KMS-11 (cell line): ENCODE measurements at regions not wholly inside any gene's neighbourhood (a gene's known extent, or its start where the extent isn't known, plus 50 kb on each side); places are given as distances from the start of the nearest gene placed in this dataset.

Experiments used
- H2AFZ ChIP-seq: fragments of 200-600 bp; sonication (generic); 2 replicates; pipeline ENCODE4 v1.6.1; 2016; ENCODE audit warnings: antibody characterized with exemption, mixed run types, low read depth
- H3K27ac ChIP-seq: fragments of 200-600 bp; sonication (generic); 2 replicates; pipeline ENCODE4 v1.6.1; 2016; ENCODE audit warnings: mild to moderate bottlenecking, mixed run types
- H3K27me3 ChIP-seq: fragments of 200-600 bp; sonication (generic); 2 replicates; pipeline ENCODE4 v1.6.1; 2017; ENCODE audit warnings: mild to moderate bottlenecking, low read depth, mixed run types, moderate library complexity; ENCODE audit not compliant: insufficient read depth
- H3K36me3 ChIP-seq: fragments of 200-600 bp; sonication (generic); 2 replicates; pipeline ENCODE4 v1.6.1; 2017; ENCODE audit warnings: mild to moderate bottlenecking, mixed run types; ENCODE audit not compliant: insufficient read depth
- H3K4me1 ChIP-seq: fragments of 200-600 bp; sonication (generic); 2 replicates; pipeline ENCODE4 v1.6.1; 2016; ENCODE audit warnings: mild to moderate bottlenecking, low read depth, mixed run types; ENCODE audit not compliant: poor library complexity, severe bottlenecking
- H3K4me2 ChIP-seq: fragments of 200-600 bp; sonication (generic); 2 replicates; pipeline ENCODE4 v1.7.0; 2016; ENCODE audit warnings: mild to moderate bottlenecking, mixed run types
- H3K4me3 ChIP-seq: fragments of 200-600 bp; sonication (generic); IDR thresholded peaks from 2 replicates; pipeline ENCODE4 v1.6.1; 2017; ENCODE audit warnings: low read depth, low read length, mixed read lengths; ENCODE audit not compliant: insufficient read depth
- H3K79me2 ChIP-seq: fragments of 200-600 bp; sonication (generic); 2 replicates; pipeline ENCODE4 v1.6.1; 2016; ENCODE audit warnings: low read depth, mixed run types; ENCODE audit not compliant: insufficient read depth
- H3K9ac ChIP-seq: fragments of 200-600 bp; sonication (generic); 2 replicates; pipeline ENCODE4 v1.6.1; 2016; ENCODE audit warnings: mild to moderate bottlenecking, mixed run types
- H4K20me1 ChIP-seq: fragments of 200-600 bp; sonication (generic); 2 replicates; pipeline ENCODE4 v1.6.1; 2016; ENCODE audit warnings: mild to moderate bottlenecking, mixed run types; ENCODE audit not compliant: insufficient read depth
- CTCF ChIP-seq: fragments of 200-600 bp; sonication (generic); conservative IDR thresholded peaks from 2 replicates; pipeline ENCODE4 v1.6.1; 2017; ENCODE audit warnings: low read depth, mild to moderate bottlenecking, antibody characterized with exemption, low read length, moderate library complexity, mixed read lengths

GRCh38 chr9:36450110-36450732, 50.2 kb upstream of the RNF38 start:
- Histone ChIP-seq H3K4me2 (no peak overlapping the region), H3K4me3 (no peak overlapping the region), H3K79me2 (no peaks in the 10 kb centered on the region), H3K27me3 (no peaks in the 10 kb centered on the region), H3K36me3 (no peaks in the 10 kb centered on the region), H3K9ac (no peak overlapping the region), H3K4me1 (no peaks in the 10 kb centered on the region), H3K27ac (no peak overlapping the region), H4K20me1 (no peaks in the 10 kb centered on the region), H2AFZ (no peak overlapping the region)
- peak; percentile 81 for TF ChIP-seq CTCF
